Activated gamma-delta T cell (primary cell): ENCODE measurements at regions not wholly inside any gene's neighbourhood (a gene's known extent, or its start where the extent isn't known, plus 50 kb on each side); places are given as distances from the start of the nearest gene placed in this dataset.

Experiments
- DNase-seq: peaks from one replicate; lab custom pipeline; 2025; lab: John Stamatoyannopoulos, UW

DNA sequence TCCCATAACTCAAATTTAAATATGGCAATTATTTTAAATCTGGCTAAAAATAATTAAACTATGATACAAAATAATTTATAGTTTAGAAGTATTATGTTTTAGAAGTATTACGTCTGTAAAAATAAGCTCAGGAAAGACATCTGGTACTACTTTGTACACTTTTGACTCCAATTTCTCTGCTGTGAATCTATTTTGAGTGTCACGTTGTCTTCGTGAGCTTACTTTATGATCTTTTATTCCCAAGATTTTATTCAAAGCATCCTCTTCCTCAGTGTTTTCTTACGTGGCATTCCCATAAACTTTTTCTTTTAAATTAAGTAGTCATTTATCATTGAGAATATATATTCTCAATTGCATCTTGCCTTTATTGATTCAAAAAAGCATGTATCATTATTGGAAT is 223.3 kb upstream of the KCNJ16 start:
- no peak for DNase-seq

DNA sequence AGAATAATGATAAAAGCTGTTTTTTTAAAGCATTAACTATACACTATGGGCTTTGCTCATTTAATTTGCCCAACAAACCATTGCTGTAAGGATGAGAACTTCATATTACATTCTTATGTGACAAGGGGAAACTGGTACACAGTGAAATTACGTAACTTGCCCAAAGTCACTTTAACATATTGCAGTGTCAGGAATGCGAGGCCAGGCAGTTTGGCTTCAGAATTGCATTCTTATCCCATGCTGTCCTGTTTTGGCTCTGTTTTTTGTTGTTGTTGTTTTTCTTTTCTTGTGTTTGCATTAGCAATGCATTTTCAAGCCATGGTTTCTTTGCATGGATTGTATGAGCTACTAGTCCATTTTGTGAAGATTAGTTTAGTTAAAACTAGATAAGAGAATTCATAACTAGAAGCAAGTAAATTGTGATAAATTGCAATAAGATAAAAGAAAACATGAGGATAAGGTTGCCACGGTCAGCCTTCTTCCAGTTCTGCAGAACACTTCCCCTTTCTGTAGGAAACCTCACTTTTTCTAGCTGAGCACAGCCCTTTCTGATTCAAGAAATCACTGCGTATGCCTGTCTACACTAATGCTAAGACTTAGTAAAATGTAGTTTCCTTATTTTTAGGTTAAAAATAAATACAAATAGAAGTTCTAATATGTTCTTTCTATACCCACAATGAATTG is 221.3 kb upstream of the KCNJ16 start:
- DNase-seq = no peak

DNA sequence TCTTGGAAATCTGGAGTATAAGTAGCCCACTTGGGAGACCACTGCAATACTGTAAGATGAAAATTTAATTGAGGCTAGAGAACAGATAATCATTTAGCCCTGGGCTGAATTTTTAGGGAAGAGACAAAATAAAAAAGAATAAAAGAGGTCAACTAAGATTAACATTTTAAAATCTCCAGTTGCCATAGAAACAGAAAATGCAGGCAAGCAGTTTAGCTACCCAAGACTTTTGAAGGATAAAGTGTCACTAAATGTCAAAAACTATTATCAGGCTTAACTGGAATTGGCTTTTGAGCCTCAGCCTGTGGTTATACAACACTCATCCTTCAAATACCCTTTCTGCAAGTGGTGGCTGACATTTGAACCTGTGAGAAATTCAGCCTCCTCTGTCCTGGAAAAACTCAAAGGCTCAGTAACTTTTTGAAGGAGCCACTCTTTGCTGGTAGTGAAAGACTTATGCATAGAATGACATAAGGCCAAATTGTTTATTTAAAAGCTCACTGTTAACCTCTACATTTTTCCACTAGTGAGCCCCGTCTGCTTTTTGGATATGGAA is 220.7 kb upstream of the KCNJ16 start:
- DNase-seq = no peak

DNA sequence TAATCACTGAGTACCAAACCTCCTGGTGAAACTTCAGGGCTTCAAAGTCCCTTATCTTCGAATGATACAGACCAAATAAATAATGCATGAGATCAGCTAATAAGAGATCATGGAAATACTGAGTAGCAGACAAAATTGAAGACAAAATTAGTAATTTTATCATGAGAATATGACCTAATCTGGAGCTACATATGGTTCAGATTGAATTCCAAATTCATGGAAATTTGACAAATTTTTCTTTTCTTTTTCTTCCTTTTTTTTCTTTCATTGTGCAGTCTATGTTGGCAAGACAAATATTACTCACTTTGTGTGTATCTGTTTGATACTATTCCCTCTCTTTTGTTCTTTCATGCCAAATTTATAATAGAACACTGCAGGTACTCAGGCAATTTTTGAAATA is 218.1 kb upstream of the KCNJ16 start:
- no peak for DNase-seq

DNA sequence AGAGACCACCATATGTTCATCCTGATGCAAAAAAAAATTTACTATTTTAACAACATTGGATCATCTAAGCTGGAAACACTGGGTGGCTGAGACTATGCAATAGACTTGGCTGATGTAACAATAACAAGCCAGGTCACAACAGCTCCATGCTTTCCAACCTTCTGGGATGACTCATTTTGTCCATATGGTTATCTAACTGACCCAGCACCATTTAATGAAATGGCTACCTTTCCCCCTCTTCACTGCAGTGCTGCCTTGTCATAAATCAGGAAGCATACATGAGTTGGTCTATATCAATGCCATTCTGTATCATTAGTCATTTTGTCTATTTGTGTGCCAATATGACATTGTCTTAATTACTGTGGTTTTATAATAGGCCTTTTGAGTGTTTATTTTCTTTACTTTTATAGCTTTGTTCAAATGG is 217.6 kb upstream of the KCNJ16 start:
- DNase-seq = no peak

DNA sequence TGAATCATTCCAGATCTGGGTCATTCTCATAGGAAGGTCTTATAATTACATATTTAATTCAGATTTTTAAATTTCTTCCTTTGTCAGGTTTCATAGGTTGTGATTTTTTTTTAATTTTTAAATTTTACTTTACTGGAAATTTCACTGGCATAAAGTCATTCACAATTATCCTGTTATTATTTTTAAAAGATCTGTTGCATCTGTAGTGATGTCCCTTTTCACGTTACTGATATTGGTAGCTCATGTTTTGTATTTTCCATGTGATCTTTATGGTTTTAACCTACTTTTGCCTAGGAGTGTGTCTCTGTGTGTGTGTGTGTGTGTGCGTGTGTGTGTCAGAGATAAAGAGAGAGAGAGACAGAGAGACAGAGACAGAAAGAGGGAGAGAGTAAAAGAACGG is 216.6 kb upstream of the KCNJ16 start:
- DNase-seq = no peak

DNA sequence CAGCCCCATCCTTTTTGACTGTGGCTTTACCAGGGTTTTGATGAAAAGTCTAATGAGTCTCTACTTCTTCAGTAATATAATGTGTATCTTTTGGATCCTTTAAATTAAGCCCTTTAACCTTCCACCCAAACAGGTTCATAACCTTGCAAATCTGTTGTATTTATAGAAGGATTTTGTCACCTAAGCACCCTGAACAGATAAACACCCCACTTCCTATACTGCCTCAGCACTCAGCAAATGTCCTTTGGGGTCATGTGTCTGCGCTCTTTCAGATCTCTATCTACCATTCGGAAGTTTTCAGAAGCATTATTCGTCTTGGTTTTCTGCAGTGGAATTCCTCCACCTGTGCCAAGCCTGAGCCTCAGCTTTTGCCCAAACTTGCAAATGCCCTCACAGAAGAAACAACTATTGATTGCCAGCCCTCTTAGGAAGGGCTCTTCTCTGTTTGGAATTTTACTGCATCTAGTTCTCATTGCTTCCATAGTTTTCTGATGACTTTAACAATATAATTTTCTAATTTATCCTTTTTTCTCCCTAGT is 214.8 kb upstream of the KCNJ16 start:
- DNase-seq = no peak

DNA sequence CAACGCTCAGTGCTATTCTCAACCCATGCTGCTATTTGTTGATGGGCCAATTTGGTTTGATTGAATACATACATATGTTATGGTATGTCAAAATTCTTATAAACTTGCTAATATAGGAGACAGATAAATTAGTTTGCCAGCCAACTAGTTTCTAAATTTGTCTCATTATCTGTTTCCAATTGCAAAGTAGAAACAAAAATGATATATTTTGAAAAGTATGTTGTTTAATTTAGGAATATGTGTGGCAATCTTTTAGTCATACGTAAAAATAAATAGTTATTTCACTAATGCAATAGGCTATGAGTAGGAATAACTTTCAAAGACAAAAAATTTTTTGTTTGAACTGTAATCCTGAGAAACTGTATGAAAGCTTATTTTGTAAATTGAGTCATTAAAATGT is 210.6 kb upstream of the KCNJ16 start:
- DNase-seq = no peak

DNA sequence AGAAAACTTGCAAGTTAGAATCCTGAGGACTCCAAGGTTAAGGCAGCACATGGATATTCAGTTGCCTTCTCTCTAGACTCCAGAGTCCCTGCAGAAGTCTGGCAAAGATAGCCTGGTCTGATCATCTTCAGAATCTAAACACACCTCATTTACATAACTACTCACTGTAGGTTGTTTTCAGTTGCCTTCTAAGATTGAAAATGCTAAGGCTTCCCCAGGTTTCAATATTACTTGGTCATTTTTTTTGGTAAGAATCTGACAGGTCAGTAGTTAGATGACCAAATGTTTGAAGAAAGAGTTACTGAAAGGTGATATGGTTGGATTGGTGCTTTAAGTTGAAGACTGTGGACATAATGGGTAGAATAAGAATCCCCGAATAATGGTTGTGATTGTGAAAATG is 205.4 kb upstream of the KCNJ16 start:
- no peak for DNase-seq

DNA sequence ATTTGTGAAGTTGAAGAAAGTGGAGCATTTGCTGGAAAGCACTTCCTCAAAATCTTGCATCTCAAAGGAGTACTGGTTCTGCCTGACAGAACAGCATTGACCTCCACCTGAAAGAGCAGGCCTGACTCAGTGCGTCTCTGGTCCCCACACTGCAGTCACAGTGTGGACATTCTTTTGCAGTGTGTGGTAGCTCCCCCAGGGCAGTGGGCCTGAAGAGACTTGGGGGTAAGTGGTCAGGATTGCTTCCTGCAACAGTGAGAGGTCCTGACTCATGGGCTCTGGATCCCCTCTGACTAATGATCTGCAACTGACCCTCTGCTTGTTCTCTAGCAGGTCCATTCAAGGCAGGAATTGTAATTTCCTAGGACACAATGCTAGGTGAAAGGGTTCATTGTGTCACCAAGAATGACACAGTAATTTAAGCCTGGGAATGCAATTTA is 204.9 kb upstream of the KCNJ16 start:
- no peak for DNase-seq

DNA sequence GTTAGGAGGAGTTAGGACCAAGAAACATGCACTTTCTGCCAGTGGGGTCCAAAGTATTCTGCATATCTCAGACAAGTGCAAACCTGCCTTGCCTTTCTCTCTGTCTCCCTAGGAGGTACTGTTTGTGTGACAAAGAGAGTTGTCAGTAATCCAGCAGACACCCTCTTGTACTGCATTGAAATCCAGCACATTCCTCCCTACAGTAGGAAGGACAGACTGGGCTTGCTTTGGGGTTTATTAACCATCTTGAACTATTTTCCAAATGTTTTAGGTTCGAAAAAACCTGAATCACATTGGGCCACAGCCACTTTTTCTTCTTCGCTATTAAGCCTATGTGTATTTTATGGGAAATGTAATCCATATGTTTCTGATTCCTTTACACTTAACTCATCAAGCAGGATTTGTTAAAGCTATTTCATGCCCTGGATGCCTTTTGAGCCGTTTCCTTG is 204.2 kb upstream of the KCNJ16 start:
- DNase-seq = no peak

DNA sequence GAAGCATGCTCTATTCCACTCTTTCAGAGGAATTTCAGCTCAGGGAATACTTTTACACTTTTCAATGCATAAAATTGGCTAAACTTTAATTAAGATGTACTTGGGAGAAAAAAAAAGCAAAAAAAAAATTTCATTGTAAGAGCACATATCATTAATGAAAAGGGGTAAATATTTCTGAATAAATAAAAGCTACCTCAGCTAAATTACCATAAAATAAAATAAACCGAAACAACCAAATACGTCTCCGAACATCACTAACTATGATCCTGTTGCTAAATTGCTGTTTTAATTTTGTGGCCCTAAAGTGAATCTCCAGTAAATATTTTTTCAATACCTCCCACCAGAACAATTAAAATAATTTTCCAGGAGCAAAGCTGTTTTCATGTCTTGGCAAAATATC is 203.7 kb upstream of the KCNJ16 start:
- no peak for DNase-seq

DNA sequence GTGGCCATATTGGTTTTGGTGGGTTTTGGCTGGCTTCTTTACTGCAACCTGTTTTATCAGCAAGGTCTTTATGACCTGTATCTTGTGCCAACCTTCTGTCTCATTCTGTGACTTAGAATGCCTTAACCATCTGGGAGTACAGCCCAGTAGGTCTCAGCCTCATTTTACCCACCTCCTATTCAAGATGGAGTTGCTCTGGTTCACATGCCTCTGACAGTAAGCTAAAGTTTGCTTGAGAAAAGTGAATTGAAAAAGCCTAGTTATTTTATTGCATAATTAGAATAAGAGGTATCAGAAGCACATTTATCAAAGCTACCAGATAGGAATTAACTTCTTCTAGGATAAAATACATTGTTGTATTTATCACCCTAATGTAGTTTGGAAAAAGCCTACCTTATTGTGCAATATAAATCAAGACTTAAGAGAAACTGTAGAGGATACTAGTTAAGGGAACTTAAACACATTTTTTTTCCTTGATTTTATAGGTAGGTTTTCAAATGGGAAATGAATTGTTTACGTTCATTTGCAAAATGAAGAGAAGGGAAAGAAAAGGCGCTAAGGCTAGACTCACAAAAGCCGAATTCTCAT is 202.3 kb upstream of the KCNJ16 start:
- no peak for DNase-seq

DNA sequence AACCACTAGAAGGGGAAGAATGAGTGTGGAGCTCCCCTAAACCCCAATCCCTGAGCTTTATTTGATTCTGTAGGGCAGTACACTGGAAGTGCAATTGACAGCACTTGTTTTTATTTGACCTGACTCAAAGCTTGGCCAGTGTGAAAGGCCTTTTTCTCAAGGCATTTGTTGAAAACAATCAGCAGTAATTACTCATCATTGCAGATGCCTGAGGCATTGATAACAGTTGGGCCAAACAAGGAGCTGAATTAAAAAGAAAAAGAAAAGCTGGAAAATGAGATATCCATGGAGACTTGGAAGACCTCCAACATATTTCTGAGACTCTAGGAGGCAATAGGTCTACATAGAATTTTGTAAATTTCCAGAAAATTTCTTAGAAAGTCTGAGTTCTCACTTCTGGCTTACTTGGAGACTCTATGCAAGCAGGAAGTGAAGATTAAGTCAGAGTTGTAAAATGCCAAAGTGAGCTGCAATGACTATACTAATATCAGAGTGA is 200.8 kb upstream of the KCNJ16 start:
- DNase-seq = no peak

DNA sequence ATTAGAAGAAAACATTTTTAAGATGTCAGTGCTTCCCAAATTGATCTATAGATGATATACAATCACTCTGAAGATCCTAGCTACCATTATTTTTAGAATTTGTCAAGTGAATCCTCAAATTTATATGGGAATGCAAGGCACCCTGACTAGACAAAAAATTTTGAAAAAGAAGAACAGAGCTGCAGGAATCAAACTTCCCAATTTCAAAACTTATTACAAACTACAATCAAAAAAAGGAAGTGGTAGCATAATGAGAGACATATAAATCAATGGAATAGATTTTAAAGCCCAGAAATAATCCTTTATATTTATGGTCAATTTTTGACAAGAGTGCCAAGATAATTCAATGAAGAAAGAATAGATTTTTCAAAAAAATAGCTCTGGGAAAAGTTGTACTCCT is 198.3 kb upstream of the KCNJ16 start:
- no peak for DNase-seq

DNA sequence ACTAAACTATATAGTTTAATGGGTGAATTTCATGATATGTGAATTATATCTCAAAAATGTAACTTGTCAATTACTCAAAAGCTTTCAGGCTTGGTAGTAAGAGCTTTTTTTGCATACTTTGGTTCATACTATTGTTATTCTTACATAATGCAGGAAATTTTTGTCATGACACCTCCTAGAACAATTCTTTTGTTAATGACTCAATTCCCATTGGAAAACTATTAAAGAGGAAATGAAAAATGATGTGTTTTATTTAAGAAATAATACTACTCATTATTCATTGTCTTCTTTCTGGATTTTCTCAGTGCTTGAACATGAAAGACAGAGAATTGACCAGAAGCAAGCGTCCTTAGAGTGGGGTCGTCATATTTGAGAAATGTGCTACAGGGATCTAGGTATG is 196.4 kb upstream of the KCNJ16 start:
- DNase-seq = no peak

DNA sequence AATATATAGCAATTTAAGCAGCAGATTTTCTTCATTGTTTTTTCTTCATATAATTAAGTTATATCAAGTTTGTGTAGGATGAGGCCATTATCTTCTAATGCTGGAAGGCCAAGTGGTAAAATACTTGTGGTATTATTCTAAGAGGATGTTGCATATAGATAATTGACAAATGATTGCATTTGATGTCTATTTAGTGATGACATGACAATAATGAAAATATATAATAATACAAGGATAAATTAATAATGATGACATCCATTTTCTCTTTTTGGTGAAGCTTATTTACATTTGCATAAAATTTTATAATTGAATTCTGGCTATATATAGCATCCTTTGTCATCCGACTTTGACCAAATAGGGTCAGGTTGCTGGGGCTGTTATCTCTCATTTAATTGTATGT is 195.4 kb upstream of the KCNJ16 start:
- no peak for DNase-seq

DNA sequence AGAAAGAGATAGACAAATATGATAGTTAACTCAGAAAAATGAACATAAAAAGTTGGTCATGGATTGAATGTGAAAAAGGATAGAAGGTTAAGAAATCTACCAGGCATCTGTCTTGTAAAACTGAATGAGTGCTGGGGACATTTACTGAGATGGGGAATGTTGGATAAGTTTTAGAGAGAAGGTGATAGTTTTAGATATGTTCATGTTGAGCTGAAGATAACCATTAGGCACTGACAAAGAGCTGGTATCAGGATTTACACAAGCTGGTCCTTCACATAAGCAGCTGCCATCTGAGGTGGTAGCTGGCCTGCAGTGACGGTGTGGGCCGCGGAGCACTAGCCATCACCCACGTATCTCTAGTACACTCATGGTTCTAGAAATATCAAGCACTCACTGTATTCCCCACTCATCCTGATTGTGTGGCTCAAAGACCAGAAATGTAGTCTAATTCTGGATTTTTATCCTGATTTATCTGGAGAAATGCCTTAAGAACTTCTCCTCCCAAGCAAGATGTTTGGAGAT is 194.4 kb upstream of the KCNJ16 start:
- peak; percentile 0 for DNase-seq

DNA sequence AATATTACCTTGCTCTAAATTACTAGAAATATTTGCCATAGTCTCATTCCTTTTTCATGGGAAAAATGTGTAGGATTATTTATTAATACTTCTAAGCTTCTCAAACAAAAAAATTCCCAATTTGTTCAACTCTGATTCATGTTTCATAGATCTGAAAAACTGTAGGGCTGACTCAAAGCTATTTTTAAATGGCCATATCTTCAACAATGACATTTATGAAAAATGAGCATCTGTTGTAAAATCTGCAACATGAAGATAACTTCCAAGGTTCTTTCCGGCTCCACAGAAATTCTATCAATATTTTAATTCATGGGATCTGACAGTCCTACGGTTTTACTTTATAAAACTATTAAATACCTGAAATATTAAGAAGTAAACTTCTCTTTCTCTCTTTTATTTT is 192.7 kb upstream of the KCNJ16 start:
- no peak for DNase-seq

DNA sequence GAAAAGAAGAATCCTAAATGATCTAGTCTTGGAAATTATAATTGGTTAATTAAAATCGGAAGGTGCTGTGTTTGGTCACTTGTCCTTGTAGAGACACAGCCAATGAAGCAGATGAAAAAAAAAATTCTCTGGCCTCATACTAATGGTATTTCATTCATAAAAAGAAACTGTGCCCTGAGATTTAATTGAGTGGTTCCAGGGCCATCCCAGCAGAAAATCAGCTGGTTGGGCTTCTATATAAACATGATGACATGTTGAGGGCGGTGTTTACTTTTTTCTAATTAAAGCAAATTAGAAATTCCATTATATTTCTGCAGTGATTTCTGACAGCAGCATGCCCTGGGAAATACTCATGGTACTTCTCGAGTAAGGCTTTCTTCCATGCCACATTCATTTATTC is 191.9 kb upstream of the KCNJ16 start:
- DNase-seq = no peak

DNA sequence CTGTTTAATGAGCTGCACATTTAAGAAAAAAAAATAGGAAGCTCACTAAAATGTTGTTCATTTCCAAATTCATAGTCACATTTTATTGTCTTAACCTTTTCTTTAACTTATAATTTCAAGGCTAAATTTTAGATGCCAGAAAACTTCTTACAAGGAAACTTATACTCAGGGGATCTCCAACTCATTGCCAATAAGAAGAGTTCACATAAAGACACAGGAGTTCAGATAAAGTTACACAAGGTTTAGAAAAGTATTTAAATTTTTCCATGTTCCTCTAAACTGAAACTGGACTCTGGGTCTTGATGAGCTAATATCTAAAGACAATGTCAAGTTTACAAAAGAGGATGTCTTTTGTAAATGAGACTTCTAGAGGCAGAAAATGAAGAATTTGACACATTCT is 190.7 kb upstream of the KCNJ16 start:
- no peak for DNase-seq

DNA sequence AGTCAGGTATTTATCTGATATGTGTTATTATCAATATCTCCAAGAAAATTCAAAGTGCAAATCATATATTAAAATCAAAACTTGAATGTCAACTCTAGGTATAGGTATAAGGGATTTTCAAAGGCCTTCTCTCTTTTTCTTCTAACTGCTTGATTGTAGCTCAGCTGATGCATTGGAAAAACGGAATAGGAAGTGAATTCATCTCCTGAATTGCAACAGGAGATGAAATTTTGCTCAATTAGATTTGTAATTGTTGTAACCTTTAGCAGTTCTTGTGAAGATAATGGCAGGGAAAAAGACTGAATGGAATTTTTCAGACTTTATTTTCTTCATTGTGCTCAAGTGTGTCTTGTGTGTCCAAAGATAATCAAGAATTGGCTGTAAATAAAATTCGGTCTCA is 190.2 kb upstream of the KCNJ16 start:
- no peak for DNase-seq

DNA sequence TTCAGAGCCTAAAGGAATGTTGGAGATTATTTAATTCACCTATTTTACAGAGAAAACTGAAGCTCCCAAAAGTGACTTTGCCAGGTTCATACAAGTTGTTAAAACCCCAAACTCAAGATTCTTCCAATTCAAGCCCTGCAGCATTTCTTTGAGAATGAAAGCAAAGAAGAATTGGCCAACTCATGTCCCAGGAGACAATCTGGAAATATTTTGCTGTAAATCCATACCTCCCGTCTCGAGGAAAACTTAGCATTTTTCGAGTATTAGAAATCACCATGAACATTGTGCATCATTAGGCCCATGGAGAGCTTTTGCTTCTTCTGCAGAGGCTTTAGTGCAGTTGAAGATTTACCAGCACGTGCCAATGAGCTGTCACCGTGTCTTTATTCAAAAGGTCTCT is 176.4 kb upstream of the KCNJ16 start:
- DNase-seq = no peak
